T-helper 1 cell treated with Interleukin-12 subunit alpha and Interleukin-12 subunit beta and Interleukin-4 antibody, amounts not matched to agents 30 ng/mL and 1 ng/mL, for 36 hours (primary cell): ENCODE measurements at regions not wholly inside any gene's neighbourhood (a gene's known extent, or its start where the extent isn't known, plus 50 kb on each side); places are given as distances from the start of the nearest gene placed in this dataset.
"Not testable (repeated sequence)": the region's sequence is repeated elsewhere in the genome, so short reads cannot be mapped to it uniquely, and the experiment has no call there.

Experiments used
- intact Hi-C: fragments of 100-400 bp; cut with micrococcal nuclease; formaldehyde crosslinking; loops from one replicate; pipeline ENCODE4 v1.15.1; 2024

GRCh38 chr6:120526576-120526975, 807.7 kb downstream of the TBC1D32 start:
- intact Hi-C loops: no loop called here

- intact Hi-C loops: no loop called here
These were observed 819.7 kb downstream of the TBC1D32 start for GRCh38 chr6:120514544-120514943.

- intact Hi-C loops: no loop called here
These were observed 822.6 kb downstream of the TBC1D32 start for GRCh38 chr6:120511712-120512111.

GRCh38 chr6:120498711-120499110, 835.6 kb downstream of the TBC1D32 start:
- intact Hi-C loops: no loop called here

- intact Hi-C loops: no loop called here
These were observed 837.6 kb downstream of the TBC1D32 start for GRCh38 chr6:120496661-120497060.

- intact Hi-C loops: no loop called here
These were observed 840.8 kb downstream of the TBC1D32 start for GRCh38 chr6:120493505-120493904.

GRCh38 chr6:120489941-120490340, 844.3 kb downstream of the TBC1D32 start:
- intact Hi-C loops: no loop called here

GRCh38 chr6:120484146-120484545, 850.1 kb downstream of the TBC1D32 start:
- intact Hi-C loops: no loop called here

GRCh38 chr6:120478650-120479049, 855.6 kb downstream of the TBC1D32 start:
- intact Hi-C loops: no loop called here

GRCh38 chr6:120473804-120474203, 860.5 kb downstream of the TBC1D32 start:
- intact Hi-C loops: no loop called here

GRCh38 chr6:120468486-120468885, 865.8 kb downstream of the TBC1D32 start:
- intact Hi-C loops: no loop called here

- intact Hi-C loops: no loop called here
These were observed 882.8 kb downstream of the TBC1D32 start for GRCh38 chr6:120451508-120451907.

- intact Hi-C loops: no loop called here
These were observed 886.7 kb downstream of the TBC1D32 start for GRCh38 chr6:120447605-120448004.

GRCh38 chr6:120432840-120433239, 901.4 kb downstream of the TBC1D32 start:
- intact Hi-C loops: not testable (repeated sequence)

GRCh38 chr6:120431841-120432240, 902.4 kb downstream of the TBC1D32 start:
- intact Hi-C loops: no loop called here

- intact Hi-C loops: no loop called here
These were observed 922.9 kb downstream of the TBC1D32 start for GRCh38 chr6:120411394-120411793.

GRCh38 chr6:120410586-120410985, 923.7 kb downstream of the TBC1D32 start:
- intact Hi-C loops: no loop called here

- intact Hi-C loops: no loop called here
These were observed 926.6 kb downstream of the TBC1D32 start for GRCh38 chr6:120407696-120408095.

- intact Hi-C loops: no loop called here
These were observed 928.3 kb downstream of the TBC1D32 start for GRCh38 chr6:120405947-120406346.

GRCh38 chr6:120395784-120396183, 938.5 kb downstream of the TBC1D32 start:
- intact Hi-C loops: no loop called here

GRCh38 chr6:120395330-120395729, 939.0 kb downstream of the TBC1D32 start:
- intact Hi-C loops: no loop called here

GRCh38 chr6:120392941-120393340, 941.3 kb downstream of the TBC1D32 start:
- intact Hi-C loops: no loop called here

- intact Hi-C loops: no loop called here
These were observed 949.6 kb downstream of the TBC1D32 start for GRCh38 chr6:120384671-120385070.

GRCh38 chr6:120383681-120384080, 950.6 kb downstream of the TBC1D32 start:
- intact Hi-C loops: no loop called here
